ENCODE measurements at regions not wholly inside any gene's neighbourhood (a gene's known extent, or its start where the extent isn't known, plus 50 kb on each side); places are given as distances from the start of the nearest gene placed in this dataset.

DNA sequence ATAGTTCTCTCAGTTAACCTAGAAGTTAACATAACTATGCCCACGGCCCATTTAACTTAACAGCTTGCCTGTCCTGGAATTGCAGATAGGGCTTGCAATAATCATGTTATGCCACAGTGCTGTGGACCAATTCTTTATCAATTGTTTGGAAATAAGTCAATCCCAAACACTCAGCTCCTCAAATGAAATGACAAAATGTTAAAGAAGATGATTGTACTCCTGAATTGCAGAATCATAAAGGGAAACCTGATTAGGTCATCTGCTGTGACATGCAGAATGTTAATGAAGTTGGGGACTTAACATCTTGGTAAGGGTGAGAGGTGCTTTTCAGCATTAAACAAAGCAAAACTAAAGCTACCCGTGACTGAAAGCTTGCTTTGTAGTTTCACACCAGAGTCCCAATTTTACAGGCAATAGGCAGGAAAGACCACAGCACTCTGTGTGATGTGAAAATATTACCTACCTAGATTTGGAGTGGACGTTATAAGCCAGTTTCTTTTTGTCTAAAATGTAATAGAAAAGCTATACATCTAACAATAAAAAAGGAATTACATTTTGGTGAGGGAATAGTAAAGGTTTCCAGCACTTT lies 364.0 kb downstream of the GPD2 start:
- no peak for DNase-seq (ENCODE audit: low spot score)
- TF ChIP-seq, protein P1, sequence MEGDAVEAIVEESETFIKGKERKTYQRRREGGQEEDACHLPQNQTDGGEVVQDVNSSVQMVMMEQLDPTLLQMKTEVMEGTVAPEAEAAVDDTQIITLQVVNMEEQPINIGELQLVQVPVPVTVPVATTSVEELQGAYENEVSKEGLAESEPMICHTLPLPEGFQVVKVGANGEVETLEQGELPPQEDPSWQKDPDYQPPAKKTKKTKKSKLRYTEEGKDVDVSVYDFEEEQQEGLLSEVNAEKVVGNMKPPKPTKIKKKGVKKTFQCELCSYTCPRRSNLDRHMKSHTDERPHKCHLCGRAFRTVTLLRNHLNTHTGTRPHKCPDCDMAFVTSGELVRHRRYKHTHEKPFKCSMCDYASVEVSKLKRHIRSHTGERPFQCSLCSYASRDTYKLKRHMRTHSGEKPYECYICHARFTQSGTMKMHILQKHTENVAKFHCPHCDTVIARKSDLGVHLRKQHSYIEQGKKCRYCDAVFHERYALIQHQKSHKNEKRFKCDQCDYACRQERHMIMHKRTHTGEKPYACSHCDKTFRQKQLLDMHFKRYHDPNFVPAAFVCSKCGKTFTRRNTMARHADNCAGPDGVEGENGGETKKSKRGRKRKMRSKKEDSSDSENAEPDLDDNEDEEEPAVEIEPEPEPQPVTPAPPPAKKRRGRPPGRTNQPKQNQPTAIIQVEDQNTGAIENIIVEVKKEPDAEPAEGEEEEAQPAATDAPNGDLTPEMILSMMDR (IDR thresholded peaks at IDR 0.05), result no peak
- no peak for ATAC-seq (ENCODE audit: low FRiP score)

DNA sequence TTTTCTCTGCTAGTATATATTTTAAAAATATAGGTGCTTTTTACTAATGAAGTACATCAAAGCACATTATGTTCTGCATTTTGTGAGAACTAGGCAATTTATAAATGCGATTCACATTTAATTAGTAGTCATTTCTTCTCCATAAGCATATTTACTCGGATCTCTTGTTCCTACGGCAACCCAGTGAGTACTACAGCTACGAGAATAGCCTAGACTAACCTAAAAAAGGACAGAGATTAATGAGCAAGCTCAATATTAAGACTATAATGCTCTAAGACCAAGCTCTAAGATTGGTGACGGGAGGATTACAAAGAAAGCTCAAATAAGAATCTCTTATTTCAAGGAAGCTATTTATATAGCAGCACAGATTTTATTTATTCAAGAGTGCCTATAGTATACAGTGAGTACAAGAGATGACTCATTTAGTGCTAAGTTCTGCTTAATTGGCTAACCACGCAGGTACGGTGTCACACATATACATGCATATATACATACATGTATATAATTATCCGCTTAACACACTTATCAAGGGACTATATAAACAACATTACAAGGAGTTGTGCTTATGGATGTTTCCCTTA lies 364.7 kb downstream of the GPD2 start:
- ATAC-seq (ENCODE audit: low FRiP score) (no peak), DNase-seq (ENCODE audit: low spot score) (no peak)
- TF ChIP-seq, protein P1 (IDR thresholded peaks at IDR 0.05), result no peak

DNA sequence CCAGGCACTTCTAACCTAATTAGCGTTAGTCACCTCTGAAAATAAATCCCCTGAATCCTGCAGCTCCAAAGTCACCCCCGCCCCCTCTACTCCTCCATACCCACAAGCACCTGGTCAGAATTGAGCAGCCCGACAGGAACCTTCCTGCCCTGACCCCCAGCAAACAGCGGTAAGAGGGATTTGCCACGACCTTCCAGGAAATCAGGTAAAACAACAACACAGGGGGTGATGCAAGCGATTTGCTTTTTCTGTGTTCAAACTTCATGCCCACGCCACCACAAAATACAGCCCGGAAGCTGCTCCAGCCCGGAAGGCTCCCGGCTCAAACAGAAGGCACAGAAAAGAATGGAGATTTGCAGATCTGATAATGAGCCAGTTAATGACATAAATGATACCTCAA lies 367.1 kb downstream of the GPD2 start:
- ATAC-seq (ENCODE audit: low FRiP score) (no peak), DNase-seq (ENCODE audit: low spot score) (no peak)
- TF ChIP-seq, protein P1 (IDR thresholded peaks at IDR 0.05), result no peak

DNA sequence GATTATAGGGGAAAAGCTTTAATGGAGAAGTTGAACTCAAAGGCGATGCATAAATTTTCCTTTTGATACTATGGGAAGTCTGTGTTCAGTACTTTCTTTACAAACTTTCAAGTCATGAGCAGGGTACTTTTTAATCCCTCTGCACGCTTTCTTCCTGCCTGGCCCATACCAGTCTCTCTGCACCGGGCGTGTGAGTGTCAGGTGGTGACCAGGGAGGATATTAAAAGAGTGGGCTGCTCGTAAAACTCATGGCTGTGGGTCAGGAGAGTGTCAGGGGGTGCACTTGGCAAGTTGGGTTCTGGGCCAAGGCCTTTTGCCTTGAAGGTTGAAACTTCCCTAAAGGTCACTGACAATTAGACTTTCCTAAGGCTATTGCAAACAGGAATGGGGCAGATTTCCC lies 367.8 kb downstream of the GPD2 start:
- ATAC-seq (ENCODE audit: low FRiP score) (no peak), DNase-seq (ENCODE audit: low spot score) (no peak)
- TF ChIP-seq, protein P1 (IDR thresholded peaks at IDR 0.05), result no peak

DNA sequence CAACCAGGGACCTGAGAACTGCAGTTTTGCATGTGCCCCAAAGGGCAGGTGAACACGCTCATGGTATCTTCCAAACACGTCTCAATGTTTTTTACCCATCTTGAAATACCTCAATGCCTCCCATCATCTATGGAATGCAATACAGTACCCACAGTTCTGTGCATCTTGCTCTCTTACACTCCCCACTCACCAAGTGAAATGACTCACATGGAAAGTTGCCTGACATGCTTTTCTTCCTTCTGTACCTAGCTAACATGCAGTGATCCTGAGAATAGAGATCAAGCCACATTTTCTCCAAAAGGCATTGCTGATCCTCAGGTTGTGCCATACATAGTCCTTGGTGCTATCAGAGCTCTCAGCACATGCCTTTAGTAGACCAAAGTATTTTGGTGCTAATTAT lies 373.9 kb downstream of the GPD2 start:
- DNase-seq (ENCODE audit: low spot score) (no peak), ATAC-seq (ENCODE audit: low FRiP score) (no peak)
- TF ChIP-seq, protein P1 (IDR thresholded peaks at IDR 0.05), result no peak

DNA sequence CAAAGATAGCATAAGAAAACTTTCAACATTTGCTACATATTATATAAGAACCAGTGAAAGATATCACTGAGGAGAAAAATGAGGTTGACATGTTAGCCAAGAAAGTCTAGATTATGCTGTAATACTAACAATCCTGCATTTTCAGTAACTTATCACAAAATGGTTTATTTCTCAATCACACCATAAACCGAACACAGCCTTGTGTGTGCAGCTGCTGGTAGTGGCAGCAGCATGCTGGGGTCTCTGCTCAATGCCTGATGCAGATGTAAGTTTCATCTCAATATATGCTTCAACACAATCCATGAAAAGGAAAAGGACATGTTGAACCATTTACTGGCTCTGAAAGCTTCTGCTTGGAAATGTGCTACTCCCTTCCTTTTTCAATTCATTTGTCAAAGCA lies 376.3 kb downstream of the GPD2 start:
- ATAC-seq (ENCODE audit: low FRiP score), result no peak
- TF ChIP-seq, protein P1 (IDR thresholded peaks at IDR 0.05), result no peak
- no peak for DNase-seq (ENCODE audit: low spot score)

DNA sequence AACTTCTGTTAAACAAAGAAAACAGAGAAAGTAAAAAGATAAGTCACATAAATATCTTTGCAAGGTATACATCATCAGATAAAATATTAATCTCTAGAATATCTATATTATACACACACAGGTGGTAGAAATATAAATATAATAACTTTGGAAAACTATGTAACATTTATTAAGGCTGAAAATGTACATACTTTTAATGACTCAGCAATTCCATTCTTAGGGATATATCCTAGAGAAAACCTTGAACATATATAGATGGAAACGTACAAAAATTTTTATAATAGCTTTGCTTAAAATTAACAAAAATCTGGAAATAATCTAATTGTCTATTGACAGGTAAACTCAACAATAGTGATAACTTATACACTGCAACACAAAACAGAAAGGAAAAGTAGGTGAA lies 381.3 kb downstream of the GPD2 start:
- ATAC-seq (ENCODE audit: low FRiP score) (no peak), DNase-seq (ENCODE audit: low spot score) (no peak)
- TF ChIP-seq, protein P1 (IDR thresholded peaks at IDR 0.05), result no peak
